CD4-positive, alpha-beta T cell (primary cell): ENCODE measurements at regions not wholly inside any gene's neighbourhood (a gene's known extent, or its start where the extent isn't known, plus 50 kb on each side); places are given as distances from the start of the nearest gene placed in this dataset.

ENCODE experiments used
- ATAC-seq: fragments of 200-7000 bp; cut with Tn5 transposase; one replicate; pipeline ENCODE4 v1.10.0; 2022; ENCODE audit warnings: mild to moderate bottlenecking; ENCODE audit not compliant: poor library complexity
- CTCF ChIA-PET: fragments of 350-600 bp; sonication (Branson Sonifier 250); formaldehyde crosslinking; loops from one replicate; lab custom pipeline; 2021; ENCODE audit warnings: antibody characterized with exemption, inconsistent platforms; lab: Charles Lee
- POLR2A ChIA-PET: fragments of 350-600 bp; sonication (Branson Sonifier 250); formaldehyde crosslinking; loops from one replicate; lab custom pipeline; 2021; ENCODE audit warnings: antibody characterized with exemption, inconsistent platforms; lab: Charles Lee
- DNase-seq, 14 experiments: peaks; one replicate each; pipeline ENCODE4 v3.0.0-alpha.2; 2013 to 2020; ENCODE audit warnings: mixed read lengths in 2 of 14
- H3K27ac ChIP-seq, 2 donors: one replicate each; pipeline versions ENCODE4 v1.5.1 to v1.7.0; 2013; ENCODE audit warnings: low read length in 2 of 2, low read depth in 1 of 2, mild to moderate bottlenecking in 1 of 2
- H3K27me3 ChIP-seq, 2 experiments: 1 replicate in 1 of 2; 2 replicates in 1 of 2; pipeline versions ENCODE4 v1.6.1 to v1.7.0; 2013; ENCODE audit warnings: low read length in 2 of 2, control low read depth in 1 of 2, mild to moderate bottlenecking in 1 of 2, moderate library complexity in 1 of 2; ENCODE audit not compliant: insufficient read depth in 2 of 2, control insufficient read depth in 1 of 2
- H3K36me3 ChIP-seq: one replicate; pipeline ENCODE4 v1.6.1; 2013; ENCODE audit warnings: low read length, control low read depth; ENCODE audit not compliant: insufficient read depth
- H3K4me1 ChIP-seq: one replicate; pipeline ENCODE4 v1.6.1; 2013; ENCODE audit warnings: low read length, control low read depth; ENCODE audit not compliant: insufficient read depth
- H3K4me3 ChIP-seq: one replicate; pipeline ENCODE4 v1.5.1; 2013; ENCODE audit warnings: mild to moderate bottlenecking, low read length, moderate library complexity
- H3K9me3 ChIP-seq, 2 experiments: 1 replicate in 1 of 2; 2 replicates in 1 of 2; pipeline versions ENCODE4 v1.6.1 to v1.7.0; 2013; ENCODE audit warnings: low read length in 2 of 2, mild to moderate bottlenecking in 2 of 2, control low read depth in 1 of 2, moderate library complexity in 1 of 2; ENCODE audit not compliant: control insufficient read depth in 1 of 2, insufficient read depth in 1 of 2
- H3K27ac Mint-ChIP-seq: one replicate; pipeline ENCODE4 v1.8.0; 2020; ENCODE audit warnings: mixed read lengths
- H3K27me3 Mint-ChIP-seq: one replicate; pipeline ENCODE4 v1.8.0; 2021; ENCODE audit warnings: mixed read lengths
- H3K36me3 Mint-ChIP-seq: one replicate; pipeline ENCODE4 v1.8.0; 2021; ENCODE audit warnings: low read depth, mixed read lengths
- H3K4me1 Mint-ChIP-seq: one replicate; pipeline ENCODE4 v1.8.0; 2021; ENCODE audit warnings: low read depth, mixed read lengths
- H3K4me3 Mint-ChIP-seq: one replicate; pipeline ENCODE4 v1.8.0; 2020; ENCODE audit warnings: mild to moderate bottlenecking, mixed read lengths
- H3K9me3 Mint-ChIP-seq: one replicate; pipeline ENCODE4 v1.8.0; 2020; ENCODE audit warnings: mixed read lengths
- CTCF ChIP-seq: fragments of 200-600 bp; IDR thresholded peaks from one replicate; pipeline ENCODE4 v1.8.0; 2022; ENCODE audit warnings: antibody characterized with exemption, mild to moderate bottlenecking
- intact Hi-C, 2 experiments: fragments of 100-400 bp; cut with DNase I in 1 of 2; cut with micrococcal nuclease in 1 of 2; formaldehyde crosslinking; loops; one replicate each; pipeline versions ENCODE4 v1.15.1 to v1.9.0; 2023 to 2025; cut with DNase I, micrococcal nuclease

- peaks cover 3% of the 10 kb centered on the region for H3K9me3 Mint-ChIP-seq
- H3K27ac Mint-ChIP-seq = no peak overlapping the region
- H3K27ac ChIP-seq = no peak overlapping the region
- no peaks in the 10 kb centered on the region for H3K4me1 Mint-ChIP-seq
- no peak for TF ChIP-seq CTCF
- H3K27me3 Mint-ChIP-seq = no peaks in the 10 kb centered on the region
- DNase-seq (no peak), ATAC-seq (no peak)
- no peaks in the 10 kb centered on the region for H3K9me3 ChIP-seq
- intact Hi-C loops = no loop called here
- H3K4me1 ChIP-seq = peaks cover 5% of the 10 kb centered on the region
- H3K27me3 ChIP-seq = no peaks in the 10 kb centered on the region
- no peak overlapping the region for H3K4me3 Mint-ChIP-seq
- no peaks in the 10 kb centered on the region for H3K36me3 Mint-ChIP-seq
- no peaks in the 10 kb centered on the region for H3K36me3 ChIP-seq
- ChIA-PET CTCF (interaction anchor here (4.2 kb wide), 1 partner anchor 113 kb away, joined by 41 read pairs; no protein-coding TSS in a partner anchor), POLR2A (no interaction called here)
- H3K4me3 ChIP-seq = no peak overlapping the region
Observed at GRCh38 chr1:53391982-53392381, 64.1 kb upstream of the LRP8 start.

GRCh38 chr1:53392460-53392859, 64.6 kb upstream of the LRP8 start:
- Mint-ChIP-seq H3K9me3 (no peaks in the 10 kb centered on the region), H3K4me1 (no peaks in the 10 kb centered on the region), H3K4me3 (no peak overlapping the region), H3K27ac (no peak overlapping the region), H3K36me3 (no peaks in the 10 kb centered on the region), H3K27me3 (no peaks in the 10 kb centered on the region)
- H3K27me3 ChIP-seq = no peaks in the 10 kb centered on the region
- no peaks in the 10 kb centered on the region for H3K9me3 ChIP-seq
- no peak overlapping the region for H3K4me3 ChIP-seq
- ChIA-PET CTCF (interaction anchor here (1.2 to 4.2 kb wide), 5 partner anchors 21 to 118 kb away, joined by 4 to 41 read pairs (median 7); no protein-coding TSS in a partner anchor), POLR2A (interaction anchor here (1.7 kb wide), 1 partner anchor 114 kb away, joined by 8 read pairs; no protein-coding TSS in a partner anchor)
- no peak overlapping the region for H3K27ac ChIP-seq
- H3K36me3 ChIP-seq = no peaks in the 10 kb centered on the region
- intact Hi-C loops = no loop called here
- ATAC-seq = no peak
- no peak for DNase-seq
- H3K4me1 ChIP-seq = peaks cover 5% of the 10 kb centered on the region
- no peak for TF ChIP-seq CTCF

GRCh38 chr1:53393325-53393792, 65.5 kb upstream of the LRP8 start:
- Histone ChIP-seq H3K27ac (no peak overlapping the region), H3K27me3 (no peaks in the 10 kb centered on the region), H3K9me3 (no peaks in the 10 kb centered on the region), H3K36me3 (no peaks in the 10 kb centered on the region), H3K4me1 (peaks cover 5% of the 10 kb centered on the region), H3K4me3 (no peak overlapping the region)
- TF ChIP-seq CTCF = peak; percentile 87
- no peak overlapping the region for H3K4me3 Mint-ChIP-seq
- CTCF ChIA-PET = interaction anchor here (0.6 to 4.2 kb wide), 13 partner anchors 10 to 126 kb away, joined by 3 to 41 read pairs (median 4); no protein-coding TSS in a partner anchor
- no peaks in the 10 kb centered on the region for H3K27me3 Mint-ChIP-seq
- no peaks in the 10 kb centered on the region for H3K9me3 Mint-ChIP-seq
- ATAC-seq (peak; percentile 62), DNase-seq (peak; percentile 41 to 85 (median 64))
- intact Hi-C loops = loop anchor here (1.0 kb wide), 1 partner anchor 115 kb away; no protein-coding TSS in a partner anchor
- H3K36me3 Mint-ChIP-seq = no peaks in the 10 kb centered on the region
- no peak overlapping the region for H3K27ac Mint-ChIP-seq
- POLR2A ChIA-PET = interaction anchor here (0.7 to 1.7 kb wide), 3 partner anchors 20 to 115 kb away, joined by 3 to 8 read pairs (median 7); no protein-coding TSS in a partner anchor
- H3K4me1 Mint-ChIP-seq = no peaks in the 10 kb centered on the region
